Liver (tissue), 8 donors: ENCODE measurements at regions not wholly inside any gene's neighbourhood (a gene's known extent, or its start where the extent isn't known, plus 50 kb on each side); places are given as distances from the start of the nearest gene placed in this dataset.

Experiments
- DNase-seq: peaks from one replicate; pipeline ENCODE4 v3.0.0-alpha.2; 2017; ENCODE audit warnings: low spot score
- H3K27ac ChIP-seq, 2 donors: one replicate each; pipeline ENCODE4 v1.7.0; 2013; ENCODE audit warnings: inconsistent platforms in 2 of 2, low read length in 2 of 2, control low read depth in 1 of 2, low read depth in 1 of 2, mild to moderate bottlenecking in 1 of 2
- H3K27me3 ChIP-seq, 4 donors: one replicate each; pipeline versions ENCODE4 v1.6.1 to v1.7.0; 2013; ENCODE audit warnings: low read length in 3 of 4, inconsistent platforms in 1 of 4, mild to moderate bottlenecking in 1 of 4, moderate library complexity in 1 of 4; ENCODE audit not compliant: control insufficient read depth in 4 of 4, insufficient read depth in 4 of 4
- H3K36me3 ChIP-seq, 4 donors: one replicate each; pipeline versions ENCODE4 v1.6.1 to v1.7.0; 2013; ENCODE audit warnings: low read length in 3 of 4, mild to moderate bottlenecking in 3 of 4, low read depth in 1 of 4, moderate library complexity in 1 of 4; ENCODE audit not compliant: control insufficient read depth in 4 of 4, insufficient read depth in 3 of 4
- H3K4me1 ChIP-seq, 4 donors: one replicate each; pipeline versions ENCODE4 v1.6.1 to v1.7.0; 2013; ENCODE audit warnings: low read length in 3 of 4, mild to moderate bottlenecking in 3 of 4, moderate library complexity in 1 of 4; ENCODE audit not compliant: control insufficient read depth in 4 of 4, insufficient read depth in 4 of 4
- H3K4me3 ChIP-seq, 3 donors: one replicate each; pipeline versions ENCODE4 v1.6.1 to v1.7.0; 2013; ENCODE audit warnings: low read length in 3 of 3, control low read depth in 1 of 3, low read depth in 1 of 3, mild to moderate bottlenecking in 1 of 3
- H3K9ac ChIP-seq, 2 donors: one replicate each; pipeline ENCODE4 v1.7.0; 2013; ENCODE audit warnings: low read length in 2 of 2, mild to moderate bottlenecking in 2 of 2, moderate library complexity in 2 of 2, control low read depth in 1 of 2, low read depth in 1 of 2
- H3K9me3 ChIP-seq, 4 donors: one replicate each; pipeline versions ENCODE4 v1.6.1 to v1.7.0; 2013; ENCODE audit warnings: low read length in 3 of 4; ENCODE audit not compliant: control insufficient read depth in 4 of 4
- CTCF ChIP-seq: fragments of 150-350 bp; IDR thresholded peaks from 2 replicates; pipeline ENCODE4 v1.5.1; 2017; ENCODE audit warnings: improper control_type of control experiment, low read depth, low read length; ENCODE audit not compliant: missing input control
- FOXA1 ChIP-seq: IDR thresholded peaks from 2 replicates; pipeline ENCODE4 v1.6.1; 2016; ENCODE audit warnings: antibody characterized with exemption
- FOXA2 ChIP-seq: IDR thresholded peaks from 2 replicates; pipeline ENCODE4 v1.6.1; 2016; ENCODE audit warnings: antibody characterized with exemption
- GABPA ChIP-seq, 2 donors: IDR thresholded peaks in 1 of 2; conservative IDR thresholded peaks in 1 of 2; 2 replicates each; pipeline ENCODE4 v1.6.1; 2016; ENCODE audit warnings: antibody characterized with exemption in 2 of 2, mild to moderate bottlenecking in 1 of 2, moderate library complexity in 1 of 2
- HNF4A ChIP-seq, 2 donors: conservative IDR thresholded peaks; 2 replicates each; pipeline ENCODE4 v1.6.1; 2016; ENCODE audit warnings: antibody characterized with exemption in 2 of 2, mild to moderate bottlenecking in 2 of 2
- HNF4G ChIP-seq: IDR thresholded peaks from 2 replicates; pipeline ENCODE4 v1.6.1; 2016; ENCODE audit warnings: antibody characterized with exemption
- JUND ChIP-seq, 2 donors: IDR thresholded peaks; 2 replicates each; pipeline ENCODE4 v1.6.1; 2016; ENCODE audit warnings: antibody characterized with exemption in 2 of 2
- MAX ChIP-seq: IDR thresholded peaks from 2 replicates; pipeline ENCODE4 v1.6.1; 2016; ENCODE audit warnings: antibody characterized with exemption
- NR2F2 ChIP-seq: IDR thresholded peaks from 2 replicates; pipeline ENCODE4 v1.6.1; 2016; ENCODE audit warnings: antibody characterized with exemption
- REST ChIP-seq: IDR thresholded peaks from 2 replicates; pipeline ENCODE4 v1.6.1; 2016; ENCODE audit warnings: antibody characterized with exemption, mild to moderate bottlenecking
- RXRA ChIP-seq, 2 donors: IDR thresholded peaks; 2 replicates each; pipeline ENCODE4 v1.6.1; 2017 to 2018; ENCODE audit warnings: antibody characterized with exemption in 2 of 2, mild to moderate bottlenecking in 1 of 2
- SP1 ChIP-seq: IDR thresholded peaks from 2 replicates; pipeline ENCODE4 v1.6.1; 2018; ENCODE audit warnings: antibody characterized with exemption, mild to moderate bottlenecking
- YY1 ChIP-seq: IDR thresholded peaks from 2 replicates; pipeline ENCODE4 v1.6.1; 2016; ENCODE audit warnings: antibody characterized with exemption, mild to moderate bottlenecking
- ZBTB33 ChIP-seq: IDR thresholded peaks from 2 replicates; pipeline ENCODE4 v1.6.1; 2016; ENCODE audit warnings: antibody characterized with exemption
- WGBS: extraction: QIAGEN DNeasy Blood & Tissue Kit; methylation state at CpG from one replicate; pipeline ENCODE4 v1.1.7; 2013; 5-methylcytosine and 5-hydroxymethylcytosine counted together
- donor health status: healthy.
- donor health status: healthy.
- donor health status: healthy.
- donor health status: healthy.
- donor health status: healthy.

- Histone ChIP-seq H3K27me3 (no peaks in the 10 kb centered on the region), H3K36me3 (no peaks in the 10 kb centered on the region), H3K9ac (no peak overlapping the region), H3K4me3 (no peak overlapping the region), H3K9me3 (no peaks in the 10 kb centered on the region), H3K27ac (no peak overlapping the region), H3K4me1 (peaks cover 2 to 10% (median 8%) of the 10 kb centered on the region in 4 donors)
- TF ChIP-seq JUND (IDR thresholded peaks at IDR 0.05) = no peak
- TF ChIP-seq ZBTB33 = no peak
- TF ChIP-seq RXRA (IDR thresholded peaks at IDR 0.05) = no peak
- no peak for TF ChIP-seq REST
- no peak for DNase-seq
- WGBS = 97% methylated on average over 4 of the region's 4 CpGs
Observed at GRCh38 chr20:48380661-48381060, 447.1 kb downstream of the PREX1 start.

- Histone ChIP-seq H3K36me3 (no peaks in the 10 kb centered on the region), H3K9me3 (no peaks in the 10 kb centered on the region), H3K27ac (no peak overlapping the region), H3K4me3 (no peak overlapping the region), H3K9ac (no peak overlapping the region), H3K4me1 (peaks cover 2 to 10% (median 8%) of the 10 kb centered on the region in 4 donors), H3K27me3 (no peaks in the 10 kb centered on the region)
- DNase-seq = no peak
- TF ChIP-seq MAX (no peak), CTCF (no peak), YY1 (no peak), HNF4A (conservative IDR thresholded peaks at IDR 0.05) (no peak), NR2F2 (no peak), SP1 (no peak), REST (no peak), FOXA2 (no peak), HNF4G (no peak), FOXA1 (no peak), GABPA (IDR thresholded peaks at IDR 0.05 in 1 of 2, conservative IDR thresholded peaks at IDR 0.05 in 1 of 2) (no peak)
- WGBS = 94% methylated on average over 8 of the region's 8 CpGs
Observed at GRCh38 chr20:48378976-48379675, 448.7 kb downstream of the PREX1 start.
